SK-N-SH (cell line): ENCODE measurements at regions not wholly inside any gene's neighbourhood (a gene's known extent, or its start where the extent isn't known, plus 50 kb on each side); places are given as distances from the start of the nearest gene placed in this dataset.

ENCODE experiments used
- CTCF ChIA-PET: fragments of 300-600, 350-600 bp; formaldehyde crosslinking; extraction: SDS; loops from one replicate; lab custom pipeline; 2021; lab: Yijun Ruan, JAX
- POLR2A ChIA-PET: fragments of 350-600 bp; sonication (Branson Sonifier 250); formaldehyde crosslinking; extraction: SDS; loops from one replicate; lab custom pipeline; 2020; ENCODE audit warnings: antibody characterized with exemption, inconsistent platforms; lab: Yijun Ruan, JAX
- DNase-seq: peaks from one replicate; pipeline ENCODE4 v3.0.0; 2012
- H2AFZ ChIP-seq: fragments of 200-600 bp; sonication (generic); 2 replicates; pipeline ENCODE4 v1.8.1; 2016; ENCODE audit warnings: antibody characterized with exemption, mild to moderate bottlenecking, low read depth
- H3F3A ChIP-seq: fragments of 200-600 bp; sonication (generic); replicated peaks from 2 replicates; pipeline ENCODE3; 2016; ENCODE audit warnings: antibody characterized with exemption, mild to moderate bottlenecking; ENCODE audit not compliant: insufficient read depth
- H3K27ac ChIP-seq, 2 experiments: fragments of 200-500 bp in 1 of 2; fragments of 200-600 bp in 1 of 2; sonication (Bioruptor generic) in 1 of 2; sonication (generic), shearing (Covaris generic) in 1 of 2; 2 replicates each; pipeline versions ENCODE4 v1.5.1 to v1.6.1; 2014 to 2016; ENCODE audit warnings: low read depth in 2 of 2, inconsistent platforms in 1 of 2, low read length in 1 of 2, mild to moderate bottlenecking in 1 of 2, mixed read lengths in 1 of 2
- H3K27me3 ChIP-seq: fragments of 200-600 bp; sonication (generic), shearing (Covaris generic); 2 replicates; pipeline ENCODE4 v1.6.1; 2016; ENCODE audit warnings: mixed run types; ENCODE audit not compliant: insufficient read depth
- H3K36me3 ChIP-seq, 2 experiments: fragments of 200-500 bp in 1 of 2; fragments of 200-600 bp in 1 of 2; sonication (Bioruptor generic) in 1 of 2; sonication (generic) in 1 of 2; replicated peaks in 1 of 2; 2 replicates each; pipeline versions ENCODE3 to v1.5.1; 2014 to 2016; ENCODE audit warnings: low read length in 1 of 2, mild to moderate bottlenecking in 1 of 2; ENCODE audit not compliant: insufficient read depth in 2 of 2, control insufficient read depth in 1 of 2
- H3K4me1 ChIP-seq, 2 experiments: fragments of 200-500 bp in 1 of 2; fragments of 200-600 bp in 1 of 2; sonication (Bioruptor generic) in 1 of 2; sonication (generic), shearing (Covaris generic) in 1 of 2; 2 replicates each; pipeline versions ENCODE4 v1.5.1 to v1.6.1; 2014 to 2016; ENCODE audit warnings: low read depth in 1 of 2, low read length in 1 of 2, mixed run types in 1 of 2; ENCODE audit not compliant: insufficient read depth in 2 of 2, control insufficient read depth in 1 of 2
- H3K4me2 ChIP-seq: fragments of 200-600 bp; sonication (generic), shearing (Covaris generic); 2 replicates; pipeline ENCODE4 v1.6.1; 2017; ENCODE audit warnings: mixed run types
- H3K4me3 ChIP-seq, 2 experiments: fragments of 200-500 bp in 1 of 2; fragments of 200-600 bp in 1 of 2; sonication (Bioruptor generic) in 1 of 2; sonication (generic), shearing (Covaris generic) in 1 of 2; 2 replicates each; pipeline versions ENCODE4 v1.5.1 to v1.8.1; 2014 to 2016; ENCODE audit warnings: low read depth in 2 of 2, inconsistent platforms in 1 of 2, low read length in 1 of 2, mild to moderate bottlenecking in 1 of 2, mixed read lengths in 1 of 2, moderate library complexity in 1 of 2
- H3K79me2 ChIP-seq: fragments of 200-600 bp; sonication (generic); 2 replicates; pipeline ENCODE4 v1.8.1; 2017; ENCODE audit warnings: mild to moderate bottlenecking; ENCODE audit not compliant: insufficient read depth
- H3K9ac ChIP-seq: fragments of 200-600 bp; sonication (generic); 2 replicates; pipeline ENCODE4 v1.6.1; 2017; ENCODE audit warnings: mixed run types
- H3K9me2 ChIP-seq: fragments of 200-600 bp; sonication (generic); 2 replicates; pipeline ENCODE4 v1.6.1; 2017; ENCODE audit warnings: mixed run types
- H3K9me3 ChIP-seq: fragments of 200-600 bp; sonication (generic); 2 replicates; pipeline ENCODE4 v1.6.1; 2017; ENCODE audit warnings: mixed run types, mild to moderate bottlenecking, moderate library complexity
- H4K20me1 ChIP-seq: fragments of 200-600 bp; sonication (generic); 2 replicates; pipeline ENCODE4 v1.6.1; 2017; ENCODE audit warnings: mild to moderate bottlenecking, mixed run types; ENCODE audit not compliant: insufficient read depth
- CHD2 ChIP-seq: fragments of 150-350 bp; IDR thresholded peaks from 2 replicates; pipeline ENCODE4 v1.6.1; 2018; ENCODE audit warnings: low read length; ENCODE audit not compliant: partially characterized antibody
- EP300 ChIP-seq, 2 experiments: IDR thresholded peaks; 2 replicates each; pipeline versions ENCODE4 v1.4.0 to v1.6.1; 2012; ENCODE audit warnings: borderline replicate concordance in 1 of 2, low read depth in 1 of 2, low read length in 1 of 2
- EZH2phosphoT487 ChIP-seq: fragments of 200-600 bp; sonication (generic); IDR thresholded peaks from 2 replicates; pipeline ENCODE4 v1.6.1; 2017; ENCODE audit warnings: low read depth, mixed run types, mild to moderate bottlenecking, antibody characterized with exemption, moderate library complexity, borderline replicate concordance
- FOSL2 ChIP-seq: IDR thresholded peaks from 2 replicates; pipeline ENCODE4 v1.4.0; 2012; ENCODE audit warnings: low read depth, mild to moderate bottlenecking, moderate library complexity, borderline replicate concordance
- GABPA ChIP-seq: IDR thresholded peaks from 2 replicates; pipeline ENCODE4 v1.4.0; 2012; ENCODE audit warnings: low read depth, mild to moderate bottlenecking
- GATA2 ChIP-seq: sonication (generic); formaldehyde crosslinking; IDR thresholded peaks from 2 replicates; pipeline ENCODE4 v1.5.0; 2020; ENCODE audit warnings: mild to moderate bottlenecking, missing genetic modification reagents
- IRF3 ChIP-seq: fragments of 150-350 bp; IDR thresholded peaks from 2 replicates; pipeline ENCODE4 v1.6.1; 2016; ENCODE audit warnings: mild to moderate bottlenecking, low read depth, low read length
- JUND ChIP-seq: IDR thresholded peaks from 2 replicates; pipeline ENCODE4 v1.4.0; 2012
- MAX ChIP-seq: IDR thresholded peaks from 2 replicates; pipeline ENCODE4 v1.4.0; 2012; ENCODE audit warnings: low read depth
- POLR2AphosphoS5 ChIP-seq: IDR thresholded peaks from 2 replicates; pipeline ENCODE4 v1.6.1; 2012; ENCODE audit warnings: low read depth, low read length
- RFX5 ChIP-seq: IDR thresholded peaks from 2 replicates; pipeline ENCODE4 v1.6.1; 2012; ENCODE audit warnings: mild to moderate bottlenecking, improper control_type of control experiment, low read length
- SIN3A ChIP-seq: IDR thresholded peaks from 2 replicates; pipeline ENCODE4 v1.6.1; 2012; ENCODE audit warnings: low read depth, mild to moderate bottlenecking, low read length, moderate library complexity, borderline replicate concordance
- TEAD4 ChIP-seq: IDR thresholded peaks from 2 replicates; pipeline ENCODE4 v1.4.0; 2012; ENCODE audit warnings: mild to moderate bottlenecking, borderline replicate concordance; ENCODE audit not compliant: insufficient read depth
- WGBS: methylation state at CpG from one replicate; pipeline ENCODE4 v1.1.6; 2017; ENCODE audit warnings: low lambda C conversion rate; 5-methylcytosine and 5-hydroxymethylcytosine counted together
- TF ChIP-seq, protein P1 (sequence below): IDR thresholded peaks from 2 replicates; pipeline ENCODE4 v1.6.1; 2012; ENCODE audit warnings: mild to moderate bottlenecking, low read depth, low read length, moderate library complexity
- TF ChIP-seq, protein P2 (sequence below): IDR thresholded peaks from 2 replicates; pipeline ENCODE4; 2012

- no peak for DNase-seq
- Histone ChIP-seq H3K4me2 (no peak overlapping the region), H3F3A (no peaks in the 10 kb centered on the region), H3K27ac (no peak overlapping the region), H4K20me1 (no peaks in the 10 kb centered on the region), H3K79me2 (no peaks in the 10 kb centered on the region), H3K9me3 (no peaks in the 10 kb centered on the region), H3K27me3 (no peaks in the 10 kb centered on the region), H3K36me3 (no peaks in the 10 kb centered on the region), H3K9ac (no peak overlapping the region), H2AFZ (no peak overlapping the region), H3K4me3 (no peak overlapping the region), H3K9me2 (no peaks in the 10 kb centered on the region), H3K4me1 (no peaks in the 10 kb centered on the region; a peak in 1 of 4 replicates)
- CTCF ChIA-PET: no interaction called here
- POLR2A ChIA-PET: no interaction called here
- 67% methylated on average over 5 of the region's 5 CpGs for WGBS
- no peak for TF ChIP-seq MAX
- TF ChIP-seq GATA2: no peak
- TF ChIP-seq, protein P1, sequence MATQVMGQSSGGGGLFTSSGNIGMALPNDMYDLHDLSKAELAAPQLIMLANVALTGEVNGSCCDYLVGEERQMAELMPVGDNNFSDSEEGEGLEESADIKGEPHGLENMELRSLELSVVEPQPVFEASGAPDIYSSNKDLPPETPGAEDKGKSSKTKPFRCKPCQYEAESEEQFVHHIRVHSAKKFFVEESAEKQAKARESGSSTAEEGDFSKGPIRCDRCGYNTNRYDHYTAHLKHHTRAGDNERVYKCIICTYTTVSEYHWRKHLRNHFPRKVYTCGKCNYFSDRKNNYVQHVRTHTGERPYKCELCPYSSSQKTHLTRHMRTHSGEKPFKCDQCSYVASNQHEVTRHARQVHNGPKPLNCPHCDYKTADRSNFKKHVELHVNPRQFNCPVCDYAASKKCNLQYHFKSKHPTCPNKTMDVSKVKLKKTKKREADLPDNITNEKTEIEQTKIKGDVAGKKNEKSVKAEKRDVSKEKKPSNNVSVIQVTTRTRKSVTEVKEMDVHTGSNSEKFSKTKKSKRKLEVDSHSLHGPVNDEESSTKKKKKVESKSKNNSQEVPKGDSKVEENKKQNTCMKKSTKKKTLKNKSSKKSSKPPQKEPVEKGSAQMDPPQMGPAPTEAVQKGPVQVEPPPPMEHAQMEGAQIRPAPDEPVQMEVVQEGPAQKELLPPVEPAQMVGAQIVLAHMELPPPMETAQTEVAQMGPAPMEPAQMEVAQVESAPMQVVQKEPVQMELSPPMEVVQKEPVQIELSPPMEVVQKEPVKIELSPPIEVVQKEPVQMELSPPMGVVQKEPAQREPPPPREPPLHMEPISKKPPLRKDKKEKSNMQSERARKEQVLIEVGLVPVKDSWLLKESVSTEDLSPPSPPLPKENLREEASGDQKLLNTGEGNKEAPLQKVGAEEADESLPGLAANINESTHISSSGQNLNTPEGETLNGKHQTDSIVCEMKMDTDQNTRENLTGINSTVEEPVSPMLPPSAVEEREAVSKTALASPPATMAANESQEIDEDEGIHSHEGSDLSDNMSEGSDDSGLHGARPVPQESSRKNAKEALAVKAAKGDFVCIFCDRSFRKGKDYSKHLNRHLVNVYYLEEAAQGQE: no peak
Measured at GRCh38 chr18:71842666-71843065, 701.5 kb downstream of the CBLN2 start.

DNA sequence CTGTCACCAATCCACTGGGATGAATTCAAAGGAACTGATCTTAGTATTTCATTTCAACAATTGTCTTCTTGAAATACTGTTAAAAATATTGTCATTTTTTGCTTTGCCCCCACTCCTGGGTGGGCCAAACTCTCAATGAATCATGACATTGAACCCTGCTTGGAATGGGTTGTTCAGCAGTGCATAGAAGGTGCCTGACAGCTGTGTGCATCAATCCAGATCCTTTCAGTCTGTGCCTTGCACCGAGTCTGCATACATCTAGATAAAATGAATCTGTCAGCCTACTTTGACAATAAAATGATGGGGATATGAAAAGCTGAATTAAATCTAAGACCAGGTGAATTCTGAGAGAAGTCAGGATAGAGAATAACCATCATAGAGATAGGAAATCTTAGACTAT is 706.6 kb downstream of the CBLN2 start:
- CTCF ChIA-PET: no interaction called here
- no peaks in the 10 kb centered on the region for H3F3A ChIP-seq
- WGBS: 45% methylated on average over 1 of the region's 1 CpG
- no peaks in the 10 kb centered on the region for H3K36me3 ChIP-seq
- H3K4me3 ChIP-seq: no peak overlapping the region
- H3K9me2 ChIP-seq: no peaks in the 10 kb centered on the region
- no peaks in the 10 kb centered on the region for H3K4me1 ChIP-seq
- H3K9ac ChIP-seq: no peak overlapping the region
- no peaks in the 10 kb centered on the region for H3K9me3 ChIP-seq
- no peak overlapping the region for H3K27ac ChIP-seq
- no peak overlapping the region for H3K4me2 ChIP-seq
- H3K79me2 ChIP-seq: no peaks in the 10 kb centered on the region
- no peak overlapping the region for H2AFZ ChIP-seq
- H3K27me3 ChIP-seq: no peaks in the 10 kb centered on the region
- TF ChIP-seq POLR2AphosphoS5 (no peak), EP300 (IDR thresholded peaks at IDR 0.05; ENCODE audit: borderline replicate concordance in 1 of 2, low read depth in 1 of 2, low read length in 1 of 2) (no peak), GABPA (no peak), SIN3A (no peak), FOSL2 (no peak), CHD2 (no peak), TEAD4 (no peak), EZH2phosphoT487 (no peak), JUND (no peak), RFX5 (no peak), IRF3 (no peak)
- TF ChIP-seq, protein P2, sequence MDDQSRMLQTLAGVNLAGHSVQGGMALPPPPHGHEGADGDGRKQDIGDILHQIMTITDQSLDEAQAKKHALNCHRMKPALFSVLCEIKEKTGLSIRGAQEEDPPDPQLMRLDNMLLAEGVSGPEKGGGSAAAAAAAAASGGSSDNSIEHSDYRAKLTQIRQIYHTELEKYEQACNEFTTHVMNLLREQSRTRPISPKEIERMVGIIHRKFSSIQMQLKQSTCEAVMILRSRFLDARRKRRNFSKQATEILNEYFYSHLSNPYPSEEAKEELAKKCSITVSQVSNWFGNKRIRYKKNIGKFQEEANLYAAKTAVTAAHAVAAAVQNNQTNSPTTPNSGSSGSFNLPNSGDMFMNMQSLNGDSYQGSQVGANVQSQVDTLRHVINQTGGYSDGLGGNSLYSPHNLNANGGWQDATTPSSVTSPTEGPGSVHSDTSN: no peak
- TF ChIP-seq, all 33 proteins: peak for 0
- no peaks in the 10 kb centered on the region for H4K20me1 ChIP-seq
- no peak for DNase-seq
- POLR2A ChIA-PET: no interaction called here
